ENCODE measurements at regions not wholly inside any gene's neighbourhood (a gene's known extent, or its start where the extent isn't known, plus 50 kb on each side); places are given as distances from the start of the nearest gene placed in this dataset.

- no peaks in the 10 kb centered on the region for H3K27me3 ChIP-seq (replicated peaks; ENCODE audit: insufficient read depth)
- no peak overlapping the region for H3K4me3 ChIP-seq
- no peak for TF ChIP-seq CTCF (IDR thresholded peaks at IDR 0.05)
- no peaks in the 10 kb centered on the region for H3K4me1 ChIP-seq (ENCODE audit: control insufficient read depth in 1 of 2, low read depth in 2 of 2)
- H3K27ac ChIP-seq, result no peak overlapping the region
- H3K9me3 ChIP-seq, result no peaks in the 10 kb centered on the region
- DNase-seq (ENCODE audit: low spot score) (no peak), ATAC-seq (ENCODE audit: insufficient number of reproducible peaks, low FRiP score, low read depth) (no peak)
- H3K36me3 ChIP-seq, result no peaks in the 10 kb centered on the region
Observed at GRCh38 chr7:115721293-115722217, 309.0 kb downstream of the TFEC start.

- Histone ChIP-seq H3K4me3 (no peak overlapping the region), H3K27me3 (replicated peaks; ENCODE audit: insufficient read depth) (no peaks in the 10 kb centered on the region), H3K36me3 (no peaks in the 10 kb centered on the region), H3K27ac (no peak overlapping the region), H3K9me3 (no peaks in the 10 kb centered on the region), H3K4me1 (ENCODE audit: control insufficient read depth in 1 of 2, low read depth in 2 of 2) (no peaks in the 10 kb centered on the region)
- no peak for DNase-seq (ENCODE audit: low spot score)
- no peak for TF ChIP-seq CTCF (IDR thresholded peaks at IDR 0.05)
- no peak for ATAC-seq (ENCODE audit: insufficient number of reproducible peaks, low FRiP score, low read depth)
Observed at GRCh38 chr7:115719963-115720362, 310.6 kb downstream of the TFEC start.

GRCh38 chr7:115709664-115710063 lies 320.9 kb downstream of the TFEC start:
- H3K4me3 ChIP-seq, result no peak overlapping the region
- no peaks in the 10 kb centered on the region for H3K27me3 ChIP-seq (replicated peaks; ENCODE audit: insufficient read depth)
- no peak for ATAC-seq (ENCODE audit: insufficient number of reproducible peaks, low FRiP score, low read depth)
- no peaks in the 10 kb centered on the region for H3K9me3 ChIP-seq
- H3K36me3 ChIP-seq, result no peaks in the 10 kb centered on the region
- H3K27ac ChIP-seq, result no peak overlapping the region
- DNase-seq (ENCODE audit: low spot score), result no peak
- no peak for TF ChIP-seq CTCF (IDR thresholded peaks at IDR 0.05)
- H3K4me1 ChIP-seq (ENCODE audit: control insufficient read depth in 1 of 2, low read depth in 2 of 2), result no peaks in the 10 kb centered on the region

GRCh38 chr7:115708013-115708341 lies 322.6 kb downstream of the TFEC start:
- no peak overlapping the region for H3K27ac ChIP-seq
- no peak for DNase-seq (ENCODE audit: low spot score)
- ATAC-seq (ENCODE audit: insufficient number of reproducible peaks, low FRiP score, low read depth), result no peak
- H3K9me3 ChIP-seq, result no peaks in the 10 kb centered on the region
- H3K36me3 ChIP-seq, result no peaks in the 10 kb centered on the region
- no peak for TF ChIP-seq CTCF (IDR thresholded peaks at IDR 0.05)
- H3K27me3 ChIP-seq (replicated peaks; ENCODE audit: insufficient read depth), result no peaks in the 10 kb centered on the region
- no peak overlapping the region for H3K4me3 ChIP-seq
- no peaks in the 10 kb centered on the region for H3K4me1 ChIP-seq (ENCODE audit: control insufficient read depth in 1 of 2, low read depth in 2 of 2)

- Histone ChIP-seq H3K36me3 (no peaks in the 10 kb centered on the region), H3K27ac (no peak overlapping the region), H3K4me1 (ENCODE audit: control insufficient read depth in 1 of 2, low read depth in 2 of 2) (no peaks in the 10 kb centered on the region), H3K27me3 (replicated peaks; ENCODE audit: insufficient read depth) (no peaks in the 10 kb centered on the region), H3K9me3 (no peaks in the 10 kb centered on the region), H3K4me3 (no peak overlapping the region)
- DNase-seq (ENCODE audit: low spot score), result no peak
- ATAC-seq (ENCODE audit: insufficient number of reproducible peaks, low FRiP score, low read depth), result no peak
- no peak for TF ChIP-seq CTCF (IDR thresholded peaks at IDR 0.05)
Observed at GRCh38 chr7:115707258-115708012, 323.1 kb downstream of the TFEC start.

Measured in thoracic aorta (tissue), 2 donors.